Erythroblast (primary cell): ENCODE measurements at regions not wholly inside any gene's neighbourhood (a gene's known extent, or its start where the extent isn't known, plus 50 kb on each side); places are given as distances from the start of the nearest gene placed in this dataset.

Experiments
- GATA1 ChIP-seq: IDR thresholded peaks from 2 replicates; pipeline ENCODE4 v1.6.1; 2011; ENCODE audit warnings: low read depth, mild to moderate bottlenecking, control low read depth, low read length, moderate library complexity
- POLR2A ChIP-seq: IDR thresholded peaks from 2 replicates; pipeline ENCODE4 v1.6.1; 2011; ENCODE audit warnings: mild to moderate bottlenecking, low read length

GRCh38 chr6:168916576-168917211 lies 337.0 kb downstream of the THBS2 start:
- TF ChIP-seq POLR2A: no peak
- TF ChIP-seq GATA1: no peak
